PC-3 (cell line): ENCODE measurements at regions not wholly inside any gene's neighbourhood (a gene's known extent, or its start where the extent isn't known, plus 50 kb on each side); places are given as distances from the start of the nearest gene placed in this dataset.

ENCODE experiments used
- EZH2 ChIP-seq: fragments of 300-600 bp; sonication (generic); IDR thresholded peaks from one replicate; pipeline ENCODE4 v1.6.1; 2017; ENCODE audit warnings: antibody characterized with exemption, mild to moderate bottlenecking, low read length; ENCODE audit not compliant: unreplicated experiment
- TF ChIP-seq, protein P1 (sequence below): fragments of 300-600 bp; sonication (generic); conservative IDR thresholded peaks from 2 replicates; pipeline ENCODE4 v1.5.1; 2017; ENCODE audit warnings: antibody characterized with exemption, low read depth, mild to moderate bottlenecking, low read length

GRCh38 chr18:43650426-43650825, 373.1 kb upstream of the SYT4 start:
- TF ChIP-seq, protein P1, sequence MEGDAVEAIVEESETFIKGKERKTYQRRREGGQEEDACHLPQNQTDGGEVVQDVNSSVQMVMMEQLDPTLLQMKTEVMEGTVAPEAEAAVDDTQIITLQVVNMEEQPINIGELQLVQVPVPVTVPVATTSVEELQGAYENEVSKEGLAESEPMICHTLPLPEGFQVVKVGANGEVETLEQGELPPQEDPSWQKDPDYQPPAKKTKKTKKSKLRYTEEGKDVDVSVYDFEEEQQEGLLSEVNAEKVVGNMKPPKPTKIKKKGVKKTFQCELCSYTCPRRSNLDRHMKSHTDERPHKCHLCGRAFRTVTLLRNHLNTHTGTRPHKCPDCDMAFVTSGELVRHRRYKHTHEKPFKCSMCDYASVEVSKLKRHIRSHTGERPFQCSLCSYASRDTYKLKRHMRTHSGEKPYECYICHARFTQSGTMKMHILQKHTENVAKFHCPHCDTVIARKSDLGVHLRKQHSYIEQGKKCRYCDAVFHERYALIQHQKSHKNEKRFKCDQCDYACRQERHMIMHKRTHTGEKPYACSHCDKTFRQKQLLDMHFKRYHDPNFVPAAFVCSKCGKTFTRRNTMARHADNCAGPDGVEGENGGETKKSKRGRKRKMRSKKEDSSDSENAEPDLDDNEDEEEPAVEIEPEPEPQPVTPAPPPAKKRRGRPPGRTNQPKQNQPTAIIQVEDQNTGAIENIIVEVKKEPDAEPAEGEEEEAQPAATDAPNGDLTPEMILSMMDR: no peak
- TF ChIP-seq EZH2: no peak
